ENCODE measurements at regions not wholly inside any gene's neighbourhood (a gene's known extent, or its start where the extent isn't known, plus 50 kb on each side); places are given as distances from the start of the nearest gene placed in this dataset.

- BruUV-seq (replicated peaks): no TSS peak
- ATAC-seq: no peak
- CTCF ChIA-PET: no interaction called here
- intact Hi-C loops (cut with micrococcal nuclease; ENCODE audit: unreplicated experiment) (no loop called here), in situ Hi-C loops (cut with HindIII; ENCODE audit: low pct_unique_long_range_greater_than_20kb, low sequenced_read_pairs) (no loop called here)
- no peaks in the 10 kb centered on the region; the same call in 1 of the 2 replicates for H3K36me3 ChIP-seq (ENCODE audit: control insufficient read depth, insufficient read depth, low read length)
- TF ChIP-seq CTCF (IDR thresholded peaks at IDR 0.05) (no peak), SIN3A (IDR thresholded peaks at IDR 0.05; ENCODE audit: borderline replicate concordance, insufficient read depth, low read depth, low read length) (no peak), TCF7L2 (IDR thresholded peaks at IDR 0.05; ENCODE audit: low read depth, low read length) (no peak), POLR2AphosphoS5 (IDR thresholded peaks at IDR 0.05; ENCODE audit: low read depth, low read length) (no peak), REST (IDR thresholded peaks at IDR 0.05; ENCODE audit: insufficient read depth in 1 of 2, low read depth in 2 of 2, low read length in 1 of 2) (no peak)
- POLR2A ChIA-PET: no interaction called here
- no peaks in the 10 kb centered on the region for H3K9me3 ChIP-seq (ENCODE audit: control insufficient read depth, insufficient read depth, low read depth, low read length)
- no peak overlapping the region for H3K27ac ChIP-seq (ENCODE audit: low read length)
- DNase-seq (ENCODE audit: low read depth, low spot score): no peak
- H3K4me1 ChIP-seq (ENCODE audit: control insufficient read depth, insufficient read depth, low read length): no peaks in the 10 kb centered on the region
- no peak overlapping the region for H3K4me3 ChIP-seq (ENCODE audit: low read depth in 2 of 2, low read length in 2 of 2)
- H3K27me3 ChIP-seq (ENCODE audit: control insufficient read depth, insufficient read depth, low read length): no peaks in the 10 kb centered on the region
Measured at GRCh38 chr6:144804246-144804790, 519.2 kb downstream of the UTRN start.

GRCh38 chr6:144805049-144805448, 519.9 kb downstream of the UTRN start:
- POLR2A ChIA-PET: no interaction called here

More at GRCh38 chr6:144805049-144805448, 519.9 kb downstream of the UTRN start:
- Histone ChIP-seq H3K27me3 (ENCODE audit: control insufficient read depth, insufficient read depth, low read length) (no peaks in the 10 kb centered on the region), H3K27ac (ENCODE audit: low read length) (no peak overlapping the region), H3K36me3 (ENCODE audit: control insufficient read depth, insufficient read depth, low read length) (no peaks in the 10 kb centered on the region; the same call in 1 of the 2 replicates), H3K4me1 (ENCODE audit: control insufficient read depth, insufficient read depth, low read length) (no peaks in the 10 kb centered on the region), H3K9me3 (ENCODE audit: control insufficient read depth, insufficient read depth, low read depth, low read length) (no peaks in the 10 kb centered on the region), H3K4me3 (ENCODE audit: low read depth in 2 of 2, low read length in 2 of 2) (no peak overlapping the region)
- intact Hi-C loops (cut with micrococcal nuclease; ENCODE audit: unreplicated experiment): no loop called here
- DNase-seq (ENCODE audit: low read depth, low spot score) (no peak), ATAC-seq (no peak)
- in situ Hi-C loops (cut with HindIII; ENCODE audit: low pct_unique_long_range_greater_than_20kb, low sequenced_read_pairs): no loop called here
- BruUV-seq (replicated peaks): no TSS peak
- TF ChIP-seq REST (IDR thresholded peaks at IDR 0.05; ENCODE audit: insufficient read depth in 1 of 2, low read depth in 2 of 2, low read length in 1 of 2): no peak
- no peak for TF ChIP-seq SIN3A (IDR thresholded peaks at IDR 0.05; ENCODE audit: borderline replicate concordance, insufficient read depth, low read depth, low read length)
- TF ChIP-seq CTCF (IDR thresholded peaks at IDR 0.05): no peak
- TF ChIP-seq TCF7L2 (IDR thresholded peaks at IDR 0.05; ENCODE audit: low read depth, low read length): no peak
- TF ChIP-seq POLR2AphosphoS5 (IDR thresholded peaks at IDR 0.05; ENCODE audit: low read depth, low read length): no peak
- CTCF ChIA-PET: no interaction called here
